Effector memory CD4-positive, alpha-beta T cell (primary cell): ENCODE measurements at regions not wholly inside any gene's neighbourhood (a gene's known extent, or its start where the extent isn't known, plus 50 kb on each side); places are given as distances from the start of the nearest gene placed in this dataset.

Source experiments
- DNase-seq, 3 donors: peaks; one replicate each; pipeline ENCODE4 v3.0.0-alpha.2; 2020
- H3K27ac ChIP-seq: 2 replicates; pipeline ENCODE4 v1.7.0; 2013; ENCODE audit warnings: mild to moderate bottlenecking, low read length, moderate library complexity; ENCODE audit not compliant: insufficient read depth, poor library complexity, severe bottlenecking
- H3K27me3 ChIP-seq: replicated peaks from 2 replicates; pipeline ENCODE4 v1.7.0; 2013; ENCODE audit warnings: mild to moderate bottlenecking, low read length; ENCODE audit not compliant: insufficient read depth, control insufficient read depth, poor library complexity, severe bottlenecking
- H3K36me3 ChIP-seq: 2 replicates; pipeline ENCODE4 v1.7.0; 2013; ENCODE audit warnings: mild to moderate bottlenecking, low read length, moderate library complexity; ENCODE audit not compliant: control insufficient read depth, insufficient read depth
- H3K4me1 ChIP-seq: 2 replicates; pipeline ENCODE4 v1.7.0; 2013; ENCODE audit warnings: low read length, mild to moderate bottlenecking; ENCODE audit not compliant: control insufficient read depth, insufficient read depth, poor library complexity, severe bottlenecking
- H3K4me3 ChIP-seq: 2 replicates; pipeline ENCODE4 v1.7.0; 2013; ENCODE audit warnings: low read length, low read depth, mild to moderate bottlenecking; ENCODE audit not compliant: insufficient read depth, poor library complexity, severe bottlenecking
- H3K9me3 ChIP-seq: 2 replicates; pipeline ENCODE4 v1.7.0; 2013; ENCODE audit warnings: mild to moderate bottlenecking, low read length, moderate library complexity; ENCODE audit not compliant: control insufficient read depth

DNA sequence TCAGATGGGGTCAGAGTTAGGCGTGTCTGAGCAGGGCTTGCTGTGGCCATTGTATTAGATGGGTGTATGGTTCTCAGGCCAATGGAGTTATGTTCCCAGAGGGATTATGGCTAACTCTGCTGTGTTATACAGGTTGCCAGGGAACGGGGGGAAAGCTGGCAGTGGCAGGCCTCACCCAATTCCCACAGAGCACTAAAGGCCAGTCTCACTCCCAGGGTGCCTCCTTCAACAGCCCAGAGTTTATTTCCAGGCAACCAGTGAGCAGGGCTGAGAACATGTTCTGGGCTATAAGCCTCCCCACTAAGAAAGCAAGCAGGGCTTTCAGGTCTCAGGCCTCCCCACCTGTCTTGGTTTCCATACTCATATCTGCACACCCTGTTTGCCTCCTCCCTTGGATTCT, 597.9 kb downstream of the ZNF608 start:
- Histone ChIP-seq H3K27me3 (no peaks in the 10 kb centered on the region), H3K36me3 (no peaks in the 10 kb centered on the region), H3K4me1 (no peaks in the 10 kb centered on the region), H3K27ac (no peak overlapping the region), H3K4me3 (no peak overlapping the region), H3K9me3 (no peaks in the 10 kb centered on the region)
- DNase-seq, result no peak

GRCh38 chr5:124140060-124140459, 606.4 kb downstream of the ZNF608 start:
- no peaks in the 10 kb centered on the region for H3K4me1 ChIP-seq
- H3K27ac ChIP-seq, result no peak overlapping the region
- no peak for DNase-seq
- no peak overlapping the region for H3K4me3 ChIP-seq
- no peaks in the 10 kb centered on the region for H3K9me3 ChIP-seq
- H3K27me3 ChIP-seq, result no peaks in the 10 kb centered on the region
- no peaks in the 10 kb centered on the region for H3K36me3 ChIP-seq

DNA sequence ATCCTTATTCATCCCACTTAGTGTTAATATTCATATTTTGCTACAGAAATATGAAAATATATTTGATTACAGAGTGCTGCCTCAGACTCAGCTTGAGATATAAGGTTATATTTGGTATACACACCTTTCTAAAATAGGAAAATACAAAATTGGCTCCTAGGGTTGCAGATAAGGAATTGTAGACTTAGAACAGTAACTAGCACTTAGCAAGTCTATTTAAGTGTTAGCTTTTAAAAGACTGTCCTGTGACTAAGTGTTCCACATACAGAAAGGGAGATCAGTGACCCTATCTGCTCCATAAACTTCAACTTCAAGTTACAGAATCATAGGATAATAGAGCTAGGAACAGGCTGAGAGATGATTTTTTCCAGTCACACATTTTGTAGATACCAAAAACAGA, 607.0 kb downstream of the ZNF608 start:
- no peaks in the 10 kb centered on the region for H3K9me3 ChIP-seq
- DNase-seq, result no peak
- H3K36me3 ChIP-seq, result no peaks in the 10 kb centered on the region

GRCh38 chr5:124136609-124137008, 609.8 kb downstream of the ZNF608 start:
- H3K36me3 ChIP-seq, result no peaks in the 10 kb centered on the region
- H3K27me3 ChIP-seq, result no peaks in the 10 kb centered on the region
- H3K4me3 ChIP-seq, result no peak overlapping the region
- no peaks in the 10 kb centered on the region for H3K4me1 ChIP-seq
- no peak overlapping the region for H3K27ac ChIP-seq
- H3K9me3 ChIP-seq, result no peaks in the 10 kb centered on the region
- DNase-seq, result no peak

More for the DNA sequence above, 607.0 kb downstream of the ZNF608 start:
- no peak overlapping the region for H3K4me3 ChIP-seq
- H3K27ac ChIP-seq, result no peak overlapping the region
- H3K27me3 ChIP-seq, result no peaks in the 10 kb centered on the region
- H3K4me1 ChIP-seq, result no peaks in the 10 kb centered on the region

GRCh38 chr5:124134941-124135340, 611.5 kb downstream of the ZNF608 start:
- no peak overlapping the region for H3K27ac ChIP-seq
- H3K36me3 ChIP-seq, result no peaks in the 10 kb centered on the region
- H3K4me3 ChIP-seq, result no peak overlapping the region
- no peaks in the 10 kb centered on the region for H3K4me1 ChIP-seq
- no peaks in the 10 kb centered on the region for H3K27me3 ChIP-seq
- no peaks in the 10 kb centered on the region for H3K9me3 ChIP-seq
- DNase-seq, result no peak

- DNase-seq, result no peak
- no peak overlapping the region for H3K4me3 ChIP-seq
- H3K27me3 ChIP-seq, result no peaks in the 10 kb centered on the region
- H3K4me1 ChIP-seq, result no peaks in the 10 kb centered on the region
- no peak overlapping the region for H3K27ac ChIP-seq
- H3K36me3 ChIP-seq, result no peaks in the 10 kb centered on the region
- H3K9me3 ChIP-seq, result no peaks in the 10 kb centered on the region
Observed at GRCh38 chr5:124133406-124133805, 613.0 kb downstream of the ZNF608 start.

DNA sequence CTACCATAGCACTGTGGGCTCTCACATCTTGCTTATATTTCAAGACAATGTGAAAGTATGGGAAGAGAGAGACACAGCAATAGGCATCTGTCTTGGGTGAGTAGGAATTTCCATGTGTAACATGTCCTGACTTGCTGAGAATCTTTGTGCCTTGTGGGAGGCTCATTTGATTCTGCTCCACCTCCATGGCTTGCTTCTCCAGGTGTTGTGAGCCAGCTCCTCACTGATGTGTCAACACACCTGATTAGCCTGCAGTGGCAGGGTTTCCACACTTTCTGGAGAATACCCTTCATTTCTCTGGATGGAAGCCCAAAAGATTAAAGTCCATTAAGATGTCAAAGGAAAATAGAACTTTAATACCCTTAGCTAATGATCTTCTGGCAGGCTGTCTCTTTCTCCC, 613.6 kb downstream of the ZNF608 start:
- DNase-seq, result no peak

DNA sequence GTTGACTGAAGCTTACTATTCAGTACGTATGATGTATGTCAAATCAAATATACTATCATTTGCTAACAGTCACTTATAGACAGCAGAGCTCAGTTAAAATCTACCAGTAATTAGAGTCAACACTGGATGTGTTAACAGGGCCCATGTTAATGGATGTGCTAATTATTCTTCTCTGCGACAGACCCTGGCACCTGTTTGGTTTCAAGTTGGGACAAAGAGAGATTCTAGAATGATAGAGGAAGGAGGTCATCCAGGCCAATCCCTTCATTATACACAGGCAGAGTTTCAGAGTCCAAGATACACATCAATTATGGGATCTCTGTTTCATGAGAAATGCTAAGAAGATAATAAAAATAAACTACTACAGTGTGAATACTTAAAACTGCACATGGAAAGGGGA, 615.0 kb downstream of the ZNF608 start:
- Histone ChIP-seq H3K27ac (no peak overlapping the region), H3K36me3 (no peaks in the 10 kb centered on the region), H3K27me3 (no peaks in the 10 kb centered on the region), H3K9me3 (no peaks in the 10 kb centered on the region), H3K4me1 (no peaks in the 10 kb centered on the region), H3K4me3 (no peak overlapping the region)
- no peak for DNase-seq

More for the DNA sequence above, 613.6 kb downstream of the ZNF608 start:
- Histone ChIP-seq H3K9me3 (no peaks in the 10 kb centered on the region), H3K27ac (no peak overlapping the region), H3K4me1 (no peaks in the 10 kb centered on the region), H3K27me3 (no peaks in the 10 kb centered on the region), H3K36me3 (no peaks in the 10 kb centered on the region), H3K4me3 (no peak overlapping the region)

GRCh38 chr5:124130816-124131215, 615.6 kb downstream of the ZNF608 start:
- no peaks in the 10 kb centered on the region for H3K9me3 ChIP-seq
- no peaks in the 10 kb centered on the region for H3K4me1 ChIP-seq
- H3K4me3 ChIP-seq, result no peak overlapping the region
- no peaks in the 10 kb centered on the region for H3K36me3 ChIP-seq
- H3K27ac ChIP-seq, result no peak overlapping the region
- no peak for DNase-seq
- no peaks in the 10 kb centered on the region for H3K27me3 ChIP-seq

- Histone ChIP-seq H3K4me1 (no peaks in the 10 kb centered on the region), H3K36me3 (no peaks in the 10 kb centered on the region), H3K27me3 (no peaks in the 10 kb centered on the region), H3K27ac (no peak overlapping the region), H3K4me3 (no peak overlapping the region), H3K9me3 (no peaks in the 10 kb centered on the region)
- no peak for DNase-seq
Observed at GRCh38 chr5:124128867-124129266, 616.9 kb downstream of the CSNK1G3 start.
